ENCODE measurements at regions not wholly inside any gene's neighbourhood (a gene's known extent, or its start where the extent isn't known, plus 50 kb on each side); places are given as distances from the start of the nearest gene placed in this dataset.
A peak's percentile ranks its signal among the peaks of the same experiment; 100 is the strongest.
"Not testable (repeated sequence)": the region's sequence is repeated elsewhere in the genome, so short reads cannot be mapped to it uniquely, and the experiment has no call there.

GRCh38 chr2:89766141-89766990, 1074.9 kb downstream of the RPIA start:
- peak; percentile 11 to 13 for DNase-seq
- H3K4me3 ChIP-seq; H3K27ac ChIP-seq; intact Hi-C loops (cut with DNase I; ENCODE audit: low total_unique reads); H3K4me1 ChIP-seq; H3K9me3 ChIP-seq; H3K27me3 ChIP-seq; H3K36me3 ChIP-seq: not testable (repeated sequence)

GRCh38 chr2:89767058-89767457, 1075.6 kb downstream of the RPIA start:
- H3K9me3 ChIP-seq; H3K4me1 ChIP-seq; H3K36me3 ChIP-seq; H3K4me3 ChIP-seq; intact Hi-C loops (cut with DNase I; ENCODE audit: low total_unique reads); H3K27ac ChIP-seq; H3K27me3 ChIP-seq: not testable (repeated sequence)
- peak in 1 of 2 donors; percentile 11 for DNase-seq

- H3K27ac ChIP-seq: no peak overlapping the region
- H3K9me3 ChIP-seq: no peaks in the 10 kb centered on the region
- TF ChIP-seq POLR2A (IDR thresholded peaks at IDR 0.05): no peak
- no peak for TF ChIP-seq CTCF (IDR thresholded peaks at IDR 0.05)
- no peak overlapping the region for H3K4me3 ChIP-seq
- peaks cover 0 to 7% of the 10 kb centered on the region in 2 donors for H3K27me3 ChIP-seq
- no peaks in the 10 kb centered on the region for H3K36me3 ChIP-seq
- no peaks in the 10 kb centered on the region for H3K4me1 ChIP-seq
- peak; percentile 7 to 10 for DNase-seq
- intact Hi-C loops (cut with DNase I; ENCODE audit: low total_unique reads): no loop called here
Measured at GRCh38 chr2:89767572-89768435, 1076.3 kb downstream of the RPIA start.

- no peak overlapping the region for H3K4me3 ChIP-seq
- TF ChIP-seq CTCF (IDR thresholded peaks at IDR 0.05): no peak
- TF ChIP-seq POLR2A (IDR thresholded peaks at IDR 0.05): no peak
- H3K9me3 ChIP-seq: peaks cover 0 to 17% of the 10 kb centered on the region in 2 donors
- no peaks in the 10 kb centered on the region for H3K27me3 ChIP-seq
- no peak for DNase-seq
- intact Hi-C loops (cut with DNase I; ENCODE audit: low total_unique reads): no loop called here
- H3K27ac ChIP-seq: no peak overlapping the region
- H3K36me3 ChIP-seq: no peaks in the 10 kb centered on the region
- no peaks in the 10 kb centered on the region for H3K4me1 ChIP-seq
Measured at GRCh38 chr2:89775885-89776284, 1084.4 kb downstream of the RPIA start.

GRCh38 chr2:89780318-89780717, 1088.8 kb downstream of the RPIA start:
- TF ChIP-seq POLR2A (IDR thresholded peaks at IDR 0.05) (no peak), CTCF (IDR thresholded peaks at IDR 0.05) (no peak)
- no peaks in the 10 kb centered on the region for H3K4me1 ChIP-seq
- H3K27me3 ChIP-seq: no peaks in the 10 kb centered on the region
- H3K9me3 ChIP-seq: peaks cover 0 to 31% of the 10 kb centered on the region in 2 donors
- H3K4me3 ChIP-seq: no peak overlapping the region
- intact Hi-C loops (cut with DNase I; ENCODE audit: low total_unique reads): no loop called here
- H3K36me3 ChIP-seq: no peaks in the 10 kb centered on the region
- no peak for DNase-seq
- no peak overlapping the region for H3K27ac ChIP-seq

GRCh38 chr2:89781962-89782361, 1090.5 kb downstream of the RPIA start:
- no peak for DNase-seq
- TF ChIP-seq POLR2A (IDR thresholded peaks at IDR 0.05) (no peak), CTCF (IDR thresholded peaks at IDR 0.05) (no peak)
- Histone ChIP-seq H3K9me3 (peaks cover 0 to 22% of the 10 kb centered on the region in 2 donors), H3K36me3 (no peaks in the 10 kb centered on the region), H3K27ac (no peak overlapping the region), H3K4me1 (no peaks in the 10 kb centered on the region), H3K27me3 (no peaks in the 10 kb centered on the region), H3K4me3 (no peak overlapping the region)
- intact Hi-C loops (cut with DNase I; ENCODE audit: low total_unique reads): no loop called here

Data from uterus (tissue), 3 donors.